A549 (cell line): ENCODE measurements at regions not wholly inside any gene's neighbourhood (a gene's known extent, or its start where the extent isn't known, plus 50 kb on each side); places are given as distances from the start of the nearest gene placed in this dataset.

Experiments
- BHLHE40 ChIP-seq: IDR thresholded peaks from 2 replicates; pipeline ENCODE4 v1.6.1; 2012; ENCODE audit warnings: low read depth, low read length, inconsistent platforms
- EHMT2 ChIP-seq: fragments of 200-600 bp; sonication (generic); IDR thresholded peaks from 2 replicates; pipeline ENCODE4 v1.6.1; 2016; ENCODE audit warnings: antibody characterized with exemption, low read depth, mild to moderate bottlenecking, moderate library complexity
- FOSL2 ChIP-seq, 2 experiments: fragments of 450-650 bp in 1 of 2; fragments of >200 bp in 1 of 2; sonication (Bioruptor Twin) in 1 of 2; formaldehyde crosslinking; IDR thresholded peaks; 2 replicates each; pipeline versions ENCODE4 v1.5.0 to v1.6.1; 2016 to 2020; ENCODE audit warnings: mild to moderate bottlenecking in 1 of 2, moderate library complexity in 1 of 2
- HDAC2 ChIP-seq: fragments of 200-600 bp; sonication (generic); IDR thresholded peaks from 2 replicates; pipeline ENCODE4 v1.6.1; 2016
- NR3C1 ChIP-seq: fragments of >200 bp; sonication (Bioruptor Twin); formaldehyde crosslinking; IDR thresholded peaks from 3 replicates; pipeline ENCODE4 v1.6.1; 2017
- POLR2A ChIP-seq: IDR thresholded peaks from 2 replicates; pipeline ENCODE4 v1.6.1; 2012; ENCODE audit warnings: mild to moderate bottlenecking, low read length
- RAD21 ChIP-seq, 2 experiments: fragments of >200 bp in 1 of 2; sonication (Bioruptor Twin) in 1 of 2; formaldehyde crosslinking in 1 of 2; IDR thresholded peaks in 1 of 2; conservative IDR thresholded peaks in 1 of 2; 2 replicates in 1 of 2; 3 replicates in 1 of 2; pipeline ENCODE4 v1.6.1; 2012 to 2018; ENCODE audit warnings: inconsistent platforms in 1 of 2
- TF ChIP-seq, protein P1 (sequence below): fragments of >200 bp; sonication (Bioruptor Twin); formaldehyde crosslinking; IDR thresholded peaks from 3 replicates; pipeline ENCODE4 v1.5.1; 2016
- TF ChIP-seq, protein P2 (sequence below): fragments of 200-600 bp; sonication (generic); IDR thresholded peaks from 2 replicates; pipeline ENCODE4 v1.6.1; 2016; ENCODE audit warnings: antibody characterized with exemption, mild to moderate bottlenecking, moderate library complexity
- TF ChIP-seq, protein P3 (sequence below): fragments of 150-350 bp; IDR thresholded peaks from 2 replicates; pipeline ENCODE4 v1.6.1; 2014; ENCODE audit warnings: low read depth, mild to moderate bottlenecking, low read length

DNA sequence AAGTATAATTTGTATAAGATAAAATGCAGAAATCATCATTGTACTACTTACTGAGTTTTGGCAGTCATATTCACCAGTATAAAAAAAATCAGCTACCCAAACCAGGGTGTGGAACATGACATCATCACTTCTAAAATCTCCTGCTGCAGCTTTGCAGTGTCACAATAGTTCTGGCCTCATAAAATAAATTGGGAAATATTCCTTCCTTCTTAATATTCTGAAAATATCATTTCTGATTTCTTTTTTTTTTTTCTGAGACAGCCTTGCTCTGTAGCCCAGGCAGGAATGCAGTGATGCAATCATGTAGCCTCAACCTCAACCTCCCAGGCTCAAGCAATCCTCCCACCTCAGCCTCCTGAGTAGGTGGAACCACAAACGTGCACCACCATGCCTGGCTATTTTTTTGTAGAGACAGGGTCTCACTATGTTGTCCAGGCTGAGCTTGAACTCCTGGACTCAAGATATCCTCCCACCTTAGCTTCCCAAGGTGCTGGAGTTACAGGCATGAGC is 101.4 kb downstream of the TMEM18 start:
- no peak for TF ChIP-seq FOSL2 (IDR thresholded peaks at IDR 0.05)
- no peak for TF ChIP-seq FOSL2 (CRISPR knock-in tag; IDR thresholded peaks at IDR 0.05)
- TF ChIP-seq, protein P1, sequence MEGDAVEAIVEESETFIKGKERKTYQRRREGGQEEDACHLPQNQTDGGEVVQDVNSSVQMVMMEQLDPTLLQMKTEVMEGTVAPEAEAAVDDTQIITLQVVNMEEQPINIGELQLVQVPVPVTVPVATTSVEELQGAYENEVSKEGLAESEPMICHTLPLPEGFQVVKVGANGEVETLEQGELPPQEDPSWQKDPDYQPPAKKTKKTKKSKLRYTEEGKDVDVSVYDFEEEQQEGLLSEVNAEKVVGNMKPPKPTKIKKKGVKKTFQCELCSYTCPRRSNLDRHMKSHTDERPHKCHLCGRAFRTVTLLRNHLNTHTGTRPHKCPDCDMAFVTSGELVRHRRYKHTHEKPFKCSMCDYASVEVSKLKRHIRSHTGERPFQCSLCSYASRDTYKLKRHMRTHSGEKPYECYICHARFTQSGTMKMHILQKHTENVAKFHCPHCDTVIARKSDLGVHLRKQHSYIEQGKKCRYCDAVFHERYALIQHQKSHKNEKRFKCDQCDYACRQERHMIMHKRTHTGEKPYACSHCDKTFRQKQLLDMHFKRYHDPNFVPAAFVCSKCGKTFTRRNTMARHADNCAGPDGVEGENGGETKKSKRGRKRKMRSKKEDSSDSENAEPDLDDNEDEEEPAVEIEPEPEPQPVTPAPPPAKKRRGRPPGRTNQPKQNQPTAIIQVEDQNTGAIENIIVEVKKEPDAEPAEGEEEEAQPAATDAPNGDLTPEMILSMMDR = no peak
- no peak for TF ChIP-seq POLR2A
- no peak for TF ChIP-seq BHLHE40
- no peak for TF ChIP-seq HDAC2
- TF ChIP-seq RAD21 (conservative IDR thresholded peaks at IDR 0.05 in 1 of 2, IDR thresholded peaks at IDR 0.05 in 1 of 2) = no peak
- TF ChIP-seq, protein P2, sequence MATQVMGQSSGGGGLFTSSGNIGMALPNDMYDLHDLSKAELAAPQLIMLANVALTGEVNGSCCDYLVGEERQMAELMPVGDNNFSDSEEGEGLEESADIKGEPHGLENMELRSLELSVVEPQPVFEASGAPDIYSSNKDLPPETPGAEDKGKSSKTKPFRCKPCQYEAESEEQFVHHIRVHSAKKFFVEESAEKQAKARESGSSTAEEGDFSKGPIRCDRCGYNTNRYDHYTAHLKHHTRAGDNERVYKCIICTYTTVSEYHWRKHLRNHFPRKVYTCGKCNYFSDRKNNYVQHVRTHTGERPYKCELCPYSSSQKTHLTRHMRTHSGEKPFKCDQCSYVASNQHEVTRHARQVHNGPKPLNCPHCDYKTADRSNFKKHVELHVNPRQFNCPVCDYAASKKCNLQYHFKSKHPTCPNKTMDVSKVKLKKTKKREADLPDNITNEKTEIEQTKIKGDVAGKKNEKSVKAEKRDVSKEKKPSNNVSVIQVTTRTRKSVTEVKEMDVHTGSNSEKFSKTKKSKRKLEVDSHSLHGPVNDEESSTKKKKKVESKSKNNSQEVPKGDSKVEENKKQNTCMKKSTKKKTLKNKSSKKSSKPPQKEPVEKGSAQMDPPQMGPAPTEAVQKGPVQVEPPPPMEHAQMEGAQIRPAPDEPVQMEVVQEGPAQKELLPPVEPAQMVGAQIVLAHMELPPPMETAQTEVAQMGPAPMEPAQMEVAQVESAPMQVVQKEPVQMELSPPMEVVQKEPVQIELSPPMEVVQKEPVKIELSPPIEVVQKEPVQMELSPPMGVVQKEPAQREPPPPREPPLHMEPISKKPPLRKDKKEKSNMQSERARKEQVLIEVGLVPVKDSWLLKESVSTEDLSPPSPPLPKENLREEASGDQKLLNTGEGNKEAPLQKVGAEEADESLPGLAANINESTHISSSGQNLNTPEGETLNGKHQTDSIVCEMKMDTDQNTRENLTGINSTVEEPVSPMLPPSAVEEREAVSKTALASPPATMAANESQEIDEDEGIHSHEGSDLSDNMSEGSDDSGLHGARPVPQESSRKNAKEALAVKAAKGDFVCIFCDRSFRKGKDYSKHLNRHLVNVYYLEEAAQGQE = no peak
- TF ChIP-seq NR3C1 = no peak
- TF ChIP-seq, protein P3, sequence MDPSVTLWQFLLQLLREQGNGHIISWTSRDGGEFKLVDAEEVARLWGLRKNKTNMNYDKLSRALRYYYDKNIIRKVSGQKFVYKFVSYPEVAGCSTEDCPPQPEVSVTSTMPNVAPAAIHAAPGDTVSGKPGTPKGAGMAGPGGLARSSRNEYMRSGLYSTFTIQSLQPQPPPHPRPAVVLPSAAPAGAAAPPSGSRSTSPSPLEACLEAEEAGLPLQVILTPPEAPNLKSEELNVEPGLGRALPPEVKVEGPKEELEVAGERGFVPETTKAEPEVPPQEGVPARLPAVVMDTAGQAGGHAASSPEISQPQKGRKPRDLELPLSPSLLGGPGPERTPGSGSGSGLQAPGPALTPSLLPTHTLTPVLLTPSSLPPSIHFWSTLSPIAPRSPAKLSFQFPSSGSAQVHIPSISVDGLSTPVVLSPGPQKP = no peak
- no peak for TF ChIP-seq EHMT2
